ENCODE measurements at regions not wholly inside any gene's neighbourhood (a gene's known extent, or its start where the extent isn't known, plus 50 kb on each side); places are given as distances from the start of the nearest gene placed in this dataset.

DNA sequence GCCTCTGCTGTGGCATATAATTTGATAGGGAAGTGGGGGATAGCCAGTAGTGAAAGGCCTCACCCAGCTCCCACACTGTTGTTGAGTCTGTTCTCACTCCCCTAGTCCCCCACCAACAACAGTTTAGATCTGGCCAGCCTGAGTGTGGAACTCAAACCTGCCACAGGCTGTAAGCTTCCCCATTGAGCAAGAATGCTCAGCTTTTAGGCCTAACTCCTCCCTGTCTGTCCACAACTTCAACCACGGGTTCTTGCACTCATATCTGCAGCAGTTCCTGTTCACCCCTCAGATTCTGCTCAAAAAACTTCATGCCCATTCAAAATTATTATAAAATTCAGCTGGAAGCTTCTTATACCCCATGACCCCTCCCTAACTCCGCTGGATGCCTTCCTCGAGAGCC is 975.1 kb downstream of the NSUN3 start:
- no peak for DNase-seq

DNA sequence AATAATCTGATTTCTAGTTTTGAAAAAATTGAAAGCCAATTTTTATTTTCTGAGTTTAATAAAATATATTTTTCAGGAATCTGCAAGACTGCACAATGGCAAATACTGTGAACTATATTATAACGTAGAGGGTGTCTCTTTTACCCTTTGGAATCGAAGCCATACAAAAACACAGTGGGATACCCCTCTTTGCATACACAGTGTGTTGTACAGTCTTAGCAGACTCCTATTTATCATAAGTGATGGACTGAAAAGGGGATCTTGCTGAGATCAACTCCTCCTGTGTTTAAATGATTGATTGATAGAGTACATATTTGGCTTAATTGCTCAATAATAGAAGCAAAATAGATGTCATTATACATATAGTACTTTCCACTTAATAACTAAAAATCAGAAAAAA is 981.2 kb downstream of the NSUN3 start:
- no peak for DNase-seq

DNA sequence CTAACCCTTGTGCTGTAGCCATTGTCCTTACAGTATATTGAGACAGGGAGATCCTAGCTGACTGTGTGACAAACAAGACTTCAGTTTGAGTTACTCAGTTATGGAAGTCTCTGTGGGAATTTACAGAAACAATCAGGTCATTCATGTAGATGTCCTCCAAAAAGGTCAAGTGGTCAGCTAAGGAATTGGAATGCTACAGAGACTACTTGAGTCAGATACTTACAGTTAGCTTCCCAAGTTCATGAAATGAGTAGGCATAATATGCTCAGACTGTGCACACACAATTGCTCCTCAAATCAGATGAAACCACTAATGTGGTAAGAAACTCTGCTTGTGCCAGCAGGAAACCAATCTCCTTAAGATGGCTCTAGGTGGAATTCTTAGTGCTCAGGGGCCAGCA is 985.7 kb downstream of the NSUN3 start:
- DNase-seq = no peak

DNA sequence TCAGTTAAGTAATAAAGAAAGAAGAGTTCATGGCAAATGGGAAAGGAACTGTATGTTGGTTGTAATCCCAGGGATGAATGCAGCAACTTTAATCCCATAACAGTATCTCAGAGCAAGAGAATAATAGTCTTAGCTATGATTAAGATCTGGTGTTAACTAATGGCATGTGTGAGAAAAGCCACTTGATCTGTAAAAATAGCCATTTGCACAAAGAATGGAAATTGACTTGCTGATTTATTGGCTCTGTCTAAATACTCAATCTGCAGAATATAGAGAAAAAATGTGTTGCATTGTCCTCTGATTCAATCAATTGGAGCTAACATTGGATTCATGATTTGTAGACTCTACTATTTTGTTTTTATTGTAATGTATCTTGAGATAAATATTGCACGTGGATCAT is 987.0 kb downstream of the NSUN3 start:
- no peak for DNase-seq

DNA sequence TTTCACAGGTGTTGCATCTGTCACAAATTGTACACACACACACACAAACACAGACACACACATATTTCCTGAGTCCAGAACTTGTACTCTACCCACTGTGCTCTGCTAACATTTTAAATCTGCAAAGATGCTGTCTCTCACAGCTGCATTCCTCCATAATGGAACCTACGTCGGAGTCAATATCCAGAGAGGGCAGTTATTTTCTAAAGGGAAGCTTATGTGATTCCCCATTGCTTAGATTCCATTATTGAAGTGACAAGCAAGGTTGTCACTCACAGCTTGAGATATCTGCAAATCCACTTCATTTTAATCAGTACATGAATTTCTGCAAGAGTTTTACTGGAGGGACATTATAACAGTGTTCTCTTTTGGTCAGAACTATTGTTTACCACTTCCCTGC is 992.4 kb downstream of the NSUN3 start:
- no peak for DNase-seq

DNA sequence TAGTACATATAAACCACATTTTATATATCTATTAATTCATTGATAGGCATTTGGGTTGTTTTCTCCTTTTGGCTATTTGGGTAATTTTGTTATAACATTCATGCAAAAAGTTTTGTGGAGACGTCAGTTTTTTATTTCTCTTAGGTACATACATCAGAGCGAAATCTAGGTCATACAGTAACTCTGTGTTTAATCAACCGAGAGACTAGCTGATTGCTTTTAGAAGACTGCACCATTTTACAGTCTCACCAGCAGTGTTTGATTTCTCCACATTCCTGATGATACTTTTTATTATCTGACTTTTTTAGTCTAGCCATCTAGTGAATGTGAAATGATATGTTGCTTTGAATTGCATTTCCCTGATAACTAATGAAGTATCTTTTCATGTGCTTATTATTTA is 1019.3 kb downstream of the NSUN3 start:
- no peak for DNase-seq

DNA sequence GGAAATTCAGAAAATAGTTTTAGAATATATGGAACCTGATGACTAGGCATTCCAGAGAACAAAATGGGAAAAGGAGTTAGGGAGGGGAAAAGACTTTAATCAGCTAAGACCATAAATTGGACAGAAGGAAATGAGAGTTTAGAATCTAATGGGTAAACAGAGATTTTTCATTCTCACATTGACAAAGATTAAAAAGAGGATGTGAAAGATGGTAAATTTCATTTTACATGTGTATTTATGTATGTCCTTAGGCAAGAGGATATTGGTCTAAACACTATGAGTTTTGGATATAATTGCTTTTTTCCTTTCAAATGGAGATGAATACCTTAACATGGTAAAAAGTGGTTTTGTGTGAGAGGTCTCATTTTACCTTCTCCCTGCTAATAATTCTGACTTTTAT is 1021.9 kb downstream of the NSUN3 start:
- no peak for DNase-seq

DNA sequence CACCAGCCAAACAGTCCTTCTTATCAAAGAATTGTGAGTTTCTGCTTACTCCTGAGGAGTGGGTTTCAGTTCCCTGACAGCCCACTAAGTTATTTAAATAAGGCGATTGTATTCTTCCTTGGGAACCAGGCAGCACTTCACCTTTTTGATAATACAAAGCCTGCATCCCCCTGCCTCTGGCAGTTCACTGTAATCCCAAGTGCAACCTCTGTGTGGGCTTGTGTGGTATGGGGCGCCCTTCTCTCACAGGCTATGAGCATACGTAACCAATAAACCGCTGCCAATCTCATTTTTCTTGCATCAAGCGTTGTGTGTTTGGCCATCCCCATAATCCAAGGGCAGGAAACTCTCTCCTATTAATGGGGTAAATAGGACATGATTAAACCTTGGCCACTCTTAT is 1025.6 kb downstream of the NSUN3 start:
- no peak for DNase-seq

DNA sequence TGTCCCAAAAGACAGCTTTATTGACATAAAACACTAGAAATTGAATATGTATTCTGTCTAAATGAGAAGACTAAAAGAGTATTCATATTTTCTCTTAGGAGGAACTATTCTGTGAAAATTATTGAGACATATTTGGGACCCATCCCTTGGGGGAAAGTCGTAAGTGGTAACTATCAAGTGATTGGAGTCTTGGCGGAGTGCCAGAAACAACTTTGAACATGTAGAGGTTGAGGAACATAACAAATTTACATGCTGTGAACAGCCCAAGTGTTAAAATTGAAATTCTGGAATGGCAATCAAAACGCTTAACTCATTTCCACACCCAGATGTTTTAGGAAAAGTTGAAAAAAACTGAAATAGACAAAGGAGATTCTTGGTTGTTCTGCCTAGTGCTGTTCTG is 1034.6 kb downstream of the NSUN3 start:
- DNase-seq = no peak

DNA sequence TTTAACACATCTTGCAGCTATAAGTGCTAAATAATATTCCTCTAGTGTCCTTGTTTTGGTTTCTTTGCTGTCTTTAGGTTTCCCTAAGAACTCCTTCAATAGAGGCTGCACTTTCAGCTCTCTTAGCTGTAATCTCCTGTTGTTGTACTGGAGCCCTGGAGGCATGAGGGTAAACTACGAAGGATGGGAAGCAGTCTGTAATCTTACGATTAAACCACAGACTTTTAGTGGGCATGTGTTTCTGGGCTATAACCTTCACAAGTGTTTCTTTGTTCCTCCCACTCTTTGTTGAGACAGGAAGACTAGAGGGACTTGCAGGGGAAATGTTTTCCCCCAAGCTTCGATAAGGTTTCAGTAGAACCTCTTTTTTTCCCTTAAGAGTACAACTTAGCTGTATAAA is 1058.1 kb downstream of the NSUN3 start:
- DNase-seq = no peak

DNA sequence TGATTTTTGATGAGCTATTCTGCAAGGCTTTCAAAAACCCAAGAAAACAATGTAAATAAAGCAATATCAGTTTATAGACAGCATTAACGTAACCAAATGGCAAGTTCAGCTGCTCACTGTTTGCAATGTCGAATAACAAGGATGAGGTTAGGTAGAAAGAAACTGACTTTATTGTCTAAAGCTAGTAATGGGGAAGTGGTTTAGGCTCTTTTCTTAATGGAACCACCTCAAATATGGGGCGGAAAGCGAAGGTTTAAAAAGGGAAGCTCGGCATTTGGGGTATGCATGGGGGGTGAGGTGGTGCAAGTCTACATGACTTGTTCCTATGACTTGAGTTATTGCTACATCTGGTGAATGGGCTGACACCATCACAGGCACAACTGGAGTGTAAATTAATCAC is 1060.2 kb downstream of the NSUN3 start:
- no peak for DNase-seq

DNA sequence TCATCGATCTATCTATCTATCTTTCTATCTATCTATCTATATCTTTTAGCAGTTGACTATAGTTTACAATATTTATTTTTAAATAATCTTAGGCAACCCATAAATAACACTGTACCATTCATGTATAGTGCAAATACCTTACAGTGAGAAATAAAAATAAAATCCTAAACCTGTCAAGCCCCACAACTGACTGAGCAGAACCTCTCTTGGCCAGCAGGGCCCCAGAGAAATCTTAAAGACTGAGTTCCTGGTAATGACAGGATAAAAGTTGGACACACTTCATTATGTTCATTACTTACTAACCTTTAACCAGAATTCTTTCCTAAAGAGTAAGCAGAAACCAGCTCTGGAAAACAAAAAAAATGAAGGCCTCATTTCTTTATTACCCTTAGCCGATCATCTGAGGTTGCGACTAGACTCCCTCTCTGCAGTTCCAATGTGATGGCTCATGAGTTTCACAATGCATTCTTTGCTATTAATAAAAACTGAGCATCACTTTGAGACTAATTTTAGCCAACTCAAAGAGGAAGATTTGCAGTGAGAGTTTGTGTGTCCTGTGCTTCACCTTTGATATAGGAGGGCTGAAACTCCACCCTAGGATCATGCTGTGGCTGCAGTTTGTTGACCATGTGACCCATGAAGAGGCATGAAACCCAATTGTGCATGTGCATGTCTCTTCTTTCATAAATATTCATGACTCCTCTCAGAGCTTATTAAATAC is 1072.0 kb downstream of the NSUN3 start:
- no peak for DNase-seq

DNA sequence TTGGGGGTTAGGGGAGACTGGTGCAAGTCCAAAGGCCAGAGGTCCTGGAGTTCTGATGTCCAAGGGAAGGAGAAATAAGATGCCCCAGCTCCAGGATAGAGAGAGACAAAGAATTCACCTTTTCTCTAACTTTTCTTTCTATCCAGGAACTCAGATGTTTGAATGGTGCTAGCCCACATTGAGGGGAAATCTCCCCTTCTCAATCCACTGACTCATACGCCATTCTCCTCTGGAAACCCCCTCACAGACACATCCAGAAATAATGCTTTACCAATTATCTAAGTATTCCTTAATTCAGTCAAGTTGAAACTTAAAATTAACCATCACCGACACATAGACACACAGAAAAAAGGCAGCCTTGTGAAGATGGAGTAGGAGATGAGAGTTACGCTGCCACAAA is 1085.2 kb downstream of the NSUN3 start:
- no peak for DNase-seq

DNA sequence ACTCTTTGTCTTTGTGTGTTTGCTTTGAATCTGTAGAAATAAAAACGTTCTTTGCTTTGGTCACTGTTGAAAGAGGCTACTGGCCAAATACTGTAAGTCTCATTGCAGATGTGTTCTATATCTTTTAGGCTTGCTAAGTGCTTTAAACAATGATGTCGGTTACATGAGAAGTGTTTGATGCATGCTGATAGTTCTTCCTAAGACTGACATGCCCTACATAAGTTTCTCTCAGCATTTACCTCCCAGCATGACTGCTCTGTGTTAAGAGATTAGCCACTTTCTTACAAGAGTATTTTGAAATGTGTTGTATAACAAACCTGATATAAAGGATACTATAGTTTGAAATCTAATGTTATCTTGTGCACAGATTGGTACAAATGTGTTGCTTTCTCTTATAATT is 1088.7 kb downstream of the NSUN3 start:
- no peak for DNase-seq

DNA sequence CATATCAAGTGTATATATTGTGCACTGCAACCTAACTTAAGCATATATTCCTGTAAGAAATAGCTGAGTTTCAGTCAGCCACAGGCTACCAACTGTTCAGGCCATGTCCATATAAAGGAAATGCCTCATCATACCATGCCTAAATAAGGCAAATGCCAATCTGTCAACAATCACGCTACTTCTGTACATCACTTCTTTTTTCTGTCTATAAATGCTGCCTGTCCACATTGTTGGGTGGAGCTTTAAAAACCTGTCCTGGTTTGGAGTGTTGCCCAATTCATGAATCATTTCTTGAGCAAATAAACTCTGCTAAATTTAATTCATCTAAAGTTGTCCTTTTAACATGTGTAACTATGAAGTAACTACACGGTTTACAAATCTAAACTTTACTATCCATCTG is 1091.9 kb downstream of the NSUN3 start:
- DNase-seq = no peak

DNA sequence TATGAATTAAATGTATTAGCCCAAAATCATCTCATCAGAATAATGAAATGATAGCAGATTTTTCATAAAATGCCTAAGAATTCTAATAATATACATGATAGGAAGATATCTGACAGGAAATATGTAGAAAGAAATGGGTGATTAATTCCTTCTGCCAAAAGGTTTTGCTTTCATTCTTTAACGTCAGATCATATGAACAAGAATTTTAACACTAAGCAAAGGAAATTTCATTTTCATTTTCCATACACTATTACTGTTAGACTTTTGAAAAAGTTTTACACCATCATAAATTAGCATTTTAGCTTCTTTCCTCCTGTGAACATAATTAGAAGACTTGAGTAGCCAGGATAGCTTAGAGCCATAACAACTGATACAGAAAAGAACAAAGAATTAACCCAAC is 1099.9 kb downstream of the NSUN3 start:
- DNase-seq = no peak

DNA sequence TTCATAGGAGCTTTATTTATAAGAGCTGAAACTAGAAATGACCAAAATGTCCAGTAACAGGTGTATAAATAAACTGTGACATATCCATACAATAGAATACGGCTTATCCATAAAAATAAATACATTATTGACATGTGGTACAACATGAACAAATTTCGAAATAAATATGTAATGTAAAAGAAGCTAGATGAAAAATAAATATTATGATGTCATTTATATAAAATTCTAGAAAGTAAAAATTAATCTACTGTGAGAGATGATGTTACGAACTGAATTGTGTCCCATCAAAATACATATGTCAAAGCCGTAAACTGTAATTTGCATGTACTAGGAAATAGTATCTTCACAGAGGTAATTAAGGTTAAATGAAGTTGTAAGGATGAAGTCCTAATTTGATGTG is 1104.9 kb downstream of the NSUN3 start:
- no peak for DNase-seq

DNA sequence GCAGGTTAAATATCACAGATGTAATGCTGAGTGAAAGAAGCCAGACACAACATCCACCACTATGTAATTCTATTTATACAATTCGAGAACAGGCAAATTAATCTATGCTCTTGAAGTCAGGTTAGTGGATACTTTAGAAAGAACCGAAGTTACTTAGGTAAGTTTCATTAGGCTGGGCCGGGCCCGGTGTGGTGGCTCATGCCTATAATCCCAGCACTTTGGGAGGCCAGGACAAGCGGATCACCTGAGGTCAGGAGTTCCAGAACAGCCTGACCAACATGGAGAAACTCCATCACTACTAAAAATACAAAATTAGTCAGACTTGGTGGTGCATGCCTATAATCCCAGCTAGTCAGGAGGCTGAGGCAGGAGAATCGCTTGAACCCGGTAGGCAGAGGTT is 1105.7 kb downstream of the NSUN3 start:
- DNase-seq = no peak

DNA sequence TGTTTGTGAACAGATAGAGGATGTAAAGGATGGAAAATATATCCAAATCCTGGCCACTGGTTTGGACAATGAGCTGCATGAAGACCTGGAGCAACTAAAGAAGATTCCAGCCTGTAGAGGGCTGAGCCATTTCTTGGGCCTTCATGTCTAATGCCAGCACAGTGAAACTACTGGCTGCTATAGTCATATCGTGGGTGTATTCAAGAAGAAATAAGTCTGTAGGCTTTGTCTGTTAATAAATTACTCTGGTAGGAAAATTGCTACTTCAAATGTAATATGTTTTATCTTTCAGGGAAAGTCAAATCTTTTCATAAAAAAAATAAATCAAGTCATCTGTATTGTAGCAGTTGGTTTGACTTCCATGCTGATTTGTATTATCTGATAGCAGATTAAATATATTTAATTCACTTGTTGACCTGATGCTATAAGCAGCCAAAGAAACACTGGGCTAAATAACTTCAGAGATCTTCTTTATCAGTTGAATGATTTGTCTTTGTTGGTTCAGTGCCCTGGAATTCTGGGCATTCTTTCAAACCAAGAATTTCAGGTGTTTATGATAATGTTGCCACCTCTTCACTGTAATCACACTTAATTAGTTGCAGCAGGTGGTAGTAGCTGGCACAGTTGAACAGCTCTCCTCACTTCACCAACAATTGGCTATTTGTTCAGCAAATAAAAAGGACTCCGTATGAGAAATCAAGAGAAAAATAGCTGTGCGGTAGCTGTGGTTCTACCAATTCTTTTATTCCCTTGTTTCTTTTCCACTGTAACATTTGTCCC is 1109.5 kb downstream of the NSUN3 start:
- DNase-seq = no peak

DNA sequence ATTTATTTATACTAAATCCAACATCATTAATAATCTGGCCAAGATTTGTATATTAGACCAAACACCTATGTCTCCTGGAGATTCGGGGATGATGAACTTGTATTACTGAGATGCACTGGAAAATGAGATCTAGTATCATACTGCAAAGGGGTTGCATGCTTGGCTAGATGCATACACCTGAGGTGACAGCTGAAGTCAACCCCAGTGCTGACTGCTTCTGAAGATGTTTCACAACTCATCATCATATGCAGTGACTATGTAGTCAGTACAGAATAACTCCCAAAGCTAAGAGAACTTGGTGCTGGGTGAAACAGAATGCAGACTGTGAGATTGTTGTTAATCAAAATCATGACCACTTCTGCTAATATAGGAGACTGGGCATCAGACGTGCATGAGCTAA is 1114.2 kb downstream of the NSUN3 start:
- DNase-seq = no peak

DNA sequence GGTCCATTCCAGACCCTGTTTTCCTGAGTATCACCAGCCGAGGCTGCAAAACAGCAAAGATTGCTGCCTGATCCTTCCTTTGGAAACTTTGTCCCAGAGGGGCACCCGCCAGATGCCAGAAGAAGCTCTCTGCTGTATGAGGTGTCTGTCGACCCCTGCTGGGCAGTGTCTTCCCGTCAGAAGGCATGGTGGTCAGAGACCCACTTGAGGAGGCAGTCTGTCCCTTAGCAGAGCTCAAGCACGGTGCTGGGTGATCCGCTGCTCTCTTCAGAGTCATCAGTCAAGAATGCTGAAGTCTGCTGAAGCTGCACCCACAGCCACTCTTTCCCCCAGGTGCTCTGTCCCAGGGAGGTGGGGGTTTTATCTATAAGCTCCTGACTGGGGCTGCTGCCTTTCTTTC is 1121.2 kb downstream of the NSUN3 start:
- no peak for DNase-seq

DNA sequence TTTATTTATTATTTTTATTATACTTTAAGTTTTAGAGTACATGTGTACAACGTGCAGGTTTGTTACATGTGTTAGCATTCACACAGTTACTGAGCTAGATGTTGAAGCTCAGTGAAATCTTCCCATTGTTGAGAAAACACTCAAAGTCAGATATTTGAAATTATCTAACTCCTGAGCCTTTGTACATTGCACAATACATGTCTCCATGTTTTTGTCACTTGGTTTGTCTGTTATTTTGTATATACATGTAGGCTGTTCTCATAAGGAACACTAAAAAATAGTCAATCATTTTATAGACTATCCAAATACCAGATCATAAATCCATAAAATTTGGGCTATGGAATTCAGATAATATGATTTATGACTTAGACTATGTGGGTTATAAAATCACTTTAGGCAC is 1126.5 kb downstream of the NSUN3 start:
- DNase-seq = no peak

DNA sequence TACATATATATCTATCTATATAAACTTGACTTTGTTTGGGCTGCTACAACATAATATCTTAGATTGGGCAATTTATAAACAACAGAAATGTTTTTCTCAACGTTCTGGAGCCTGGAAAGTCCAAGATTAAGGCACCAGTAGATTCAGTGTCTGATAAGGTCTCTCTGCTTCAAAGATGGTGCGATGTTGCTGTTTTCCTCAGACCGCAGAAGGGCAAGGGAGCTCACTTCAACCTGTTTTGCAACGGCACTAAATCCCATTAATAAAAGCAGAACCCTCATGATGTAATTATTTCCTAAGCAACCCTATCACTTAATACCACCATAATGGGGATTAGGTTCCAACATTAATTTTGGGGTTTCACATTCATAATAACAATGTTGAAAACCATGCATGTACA is 1134.8 kb downstream of the NSUN3 start:
- no peak for DNase-seq

DNA sequence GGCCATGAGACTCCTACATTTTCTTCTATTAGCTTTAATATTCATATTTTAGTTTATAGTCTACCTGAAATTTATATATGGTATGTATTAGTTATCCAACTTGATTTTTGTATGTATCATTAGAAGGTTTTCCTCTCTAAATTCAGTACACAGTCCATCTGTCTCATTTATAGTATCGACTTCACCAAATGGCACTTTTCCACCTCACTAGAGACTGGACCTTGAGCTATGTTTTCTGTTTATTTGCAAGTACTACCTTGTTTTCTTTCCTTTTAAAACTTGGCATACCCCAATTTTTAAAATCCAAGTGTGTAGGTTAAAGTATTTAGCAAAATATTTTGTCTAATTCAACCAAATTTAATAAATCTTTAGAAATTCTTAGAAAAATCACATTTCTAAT is 1137.5 kb downstream of the NSUN3 start:
- no peak for DNase-seq

DNA sequence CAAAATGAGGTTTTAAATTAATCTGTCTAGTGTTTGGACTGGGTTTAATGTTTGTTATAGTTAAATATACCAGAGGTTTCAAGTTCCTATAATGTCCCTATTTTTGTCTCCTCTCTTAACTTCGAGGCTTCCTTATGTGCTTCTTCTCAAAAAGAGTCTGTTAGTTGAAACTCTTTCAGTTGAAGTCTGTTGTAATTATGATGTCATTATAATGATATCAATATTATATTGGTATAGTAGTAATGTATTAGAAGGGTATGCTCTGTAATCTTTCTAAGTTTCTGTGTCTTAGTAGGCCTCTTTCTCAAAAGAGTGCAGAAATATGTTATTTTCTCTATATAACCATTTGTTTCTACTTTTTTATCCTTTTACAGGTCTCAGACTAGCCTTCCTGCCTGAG is 1148.0 kb downstream of the NSUN3 start:
- DNase-seq = no peak

Measured in stimulated activated CD4-positive, alpha-beta T cell treated with anti-CD3 and anti-CD28 coated beads, Interleukin-15, amount 100 ng/mL, for 24 hours (primary cell).